ENCODE measurements at regions not wholly inside any gene's neighbourhood (a gene's known extent, or its start where the extent isn't known, plus 50 kb on each side); places are given as distances from the start of the nearest gene placed in this dataset.

- no peaks in the 10 kb centered on the region for H3K9me3 Mint-ChIP-seq (ENCODE audit: insufficient read depth)
- peaks cover 46% of the 10 kb centered on the region for H3K4me1 Mint-ChIP-seq
- intact Hi-C loops (cut with micrococcal nuclease) = loop anchor here (5.0 to 10.0 kb wide), 4 partner anchors 35 to 832 kb away; partner anchors contain the start of gene TRIB2
- no peak for ATAC-seq (ENCODE audit: low read depth)
- no peaks in the 10 kb centered on the region for H4K20me1 ChIP-seq (ENCODE audit: control insufficient read depth, insufficient read depth, low read length, poor library complexity, severe bottlenecking)
- H3K27me3 Mint-ChIP-seq = no peaks in the 10 kb centered on the region
- no peak overlapping the region for H3K4me3 Mint-ChIP-seq
- WGBS (ENCODE audit: insufficient coverage) = 92% methylated on average over 2 of the region's 2 CpGs
- no peak overlapping the region for H3K4me3 ChIP-seq (ENCODE audit: control extremely low read depth in 1 of 5, extremely low read depth in 1 of 5, insufficient read depth in 1 of 5, low read depth in 2 of 5, low read length in 4 of 5)
- TF ChIP-seq EZH2 (IDR thresholded peaks at IDR 0.05; ENCODE audit: borderline replicate concordance, insufficient read depth, low read depth, low read length, poor library complexity, severe bottlenecking) = no peak
- TF ChIP-seq, protein P1, sequence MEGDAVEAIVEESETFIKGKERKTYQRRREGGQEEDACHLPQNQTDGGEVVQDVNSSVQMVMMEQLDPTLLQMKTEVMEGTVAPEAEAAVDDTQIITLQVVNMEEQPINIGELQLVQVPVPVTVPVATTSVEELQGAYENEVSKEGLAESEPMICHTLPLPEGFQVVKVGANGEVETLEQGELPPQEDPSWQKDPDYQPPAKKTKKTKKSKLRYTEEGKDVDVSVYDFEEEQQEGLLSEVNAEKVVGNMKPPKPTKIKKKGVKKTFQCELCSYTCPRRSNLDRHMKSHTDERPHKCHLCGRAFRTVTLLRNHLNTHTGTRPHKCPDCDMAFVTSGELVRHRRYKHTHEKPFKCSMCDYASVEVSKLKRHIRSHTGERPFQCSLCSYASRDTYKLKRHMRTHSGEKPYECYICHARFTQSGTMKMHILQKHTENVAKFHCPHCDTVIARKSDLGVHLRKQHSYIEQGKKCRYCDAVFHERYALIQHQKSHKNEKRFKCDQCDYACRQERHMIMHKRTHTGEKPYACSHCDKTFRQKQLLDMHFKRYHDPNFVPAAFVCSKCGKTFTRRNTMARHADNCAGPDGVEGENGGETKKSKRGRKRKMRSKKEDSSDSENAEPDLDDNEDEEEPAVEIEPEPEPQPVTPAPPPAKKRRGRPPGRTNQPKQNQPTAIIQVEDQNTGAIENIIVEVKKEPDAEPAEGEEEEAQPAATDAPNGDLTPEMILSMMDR (IDR thresholded peaks at IDR 0.05) = no peak
- no peaks in the 10 kb centered on the region for H3K79me2 ChIP-seq (ENCODE audit: control insufficient read depth, insufficient read depth, low read length)
- H3K4me2 ChIP-seq (replicated peaks; ENCODE audit: low read depth, low read length, poor library complexity, severe bottlenecking) = peak overlapping the region; percentile 62
- H3K9me3 ChIP-seq (ENCODE audit: control extremely low read depth in 1 of 3, control insufficient read depth in 2 of 3, insufficient read depth in 1 of 3, low read length in 2 of 3) = no peaks in the 10 kb centered on the region
- ChIA-PET CTCF (no interaction called here), POLR2A (no interaction called here)
- H3K4me1 ChIP-seq (ENCODE audit: control insufficient read depth in 2 of 2, insufficient read depth in 2 of 2, low read length in 2 of 2) = peaks cover 39 to 41% of the 10 kb centered on the region in 2 donors
- no peak overlapping the region for H3K27ac Mint-ChIP-seq
- H2AFZ ChIP-seq (ENCODE audit: insufficient read depth, low read depth, low read length, poor library complexity, severe bottlenecking) = no peak overlapping the region
- no peaks in the 10 kb centered on the region for H3K36me3 ChIP-seq (replicated peaks in 1 of 2; ENCODE audit: control extremely low read depth in 1 of 2, control insufficient read depth in 1 of 2, extremely low read depth in 1 of 2, insufficient read depth in 2 of 2, low read length in 1 of 2)
- peak; percentile 8 for DNase-seq
- H3K27me3 ChIP-seq (replicated peaks in 1 of 4; ENCODE audit: control extremely low read depth in 1 of 4, control insufficient read depth in 3 of 4, insufficient read depth in 4 of 4, low read length in 3 of 4) = no peaks in the 10 kb centered on the region
- no peak overlapping the region for H3K9ac ChIP-seq (ENCODE audit: low read length)
- H3K27ac ChIP-seq (ENCODE audit: low read length in 2 of 2) = no peak overlapping the region
Observed at GRCh38 chr2:12587228-12587627, 129.5 kb upstream of the TRIB2 start.

GRCh38 chr2:12587729-12588522, 128.8 kb upstream of the TRIB2 start:
- Histone ChIP-seq H3K79me2 (ENCODE audit: control insufficient read depth, insufficient read depth, low read length) (no peaks in the 10 kb centered on the region), H3K9me3 (ENCODE audit: control extremely low read depth in 1 of 3, control insufficient read depth in 2 of 3, insufficient read depth in 1 of 3, low read length in 2 of 3) (no peaks in the 10 kb centered on the region), H2AFZ (ENCODE audit: insufficient read depth, low read depth, low read length, poor library complexity, severe bottlenecking) (no peak overlapping the region), H3K27ac (ENCODE audit: low read length in 2 of 2) (no peak overlapping the region), H3K4me2 (replicated peaks; ENCODE audit: low read depth, low read length, poor library complexity, severe bottlenecking) (peak overlapping the region; percentile 62), H3K9ac (ENCODE audit: low read length) (peak overlapping the region; percentile 35), H3K36me3 (replicated peaks in 1 of 2; ENCODE audit: control extremely low read depth in 1 of 2, control insufficient read depth in 1 of 2, extremely low read depth in 1 of 2, insufficient read depth in 2 of 2, low read length in 1 of 2) (no peaks in the 10 kb centered on the region), H3K4me1 (ENCODE audit: control insufficient read depth in 2 of 2, insufficient read depth in 2 of 2, low read length in 2 of 2) (peaks cover 39 to 41% of the 10 kb centered on the region in 2 donors), H3K27me3 (replicated peaks in 1 of 4; ENCODE audit: control extremely low read depth in 1 of 4, control insufficient read depth in 3 of 4, insufficient read depth in 4 of 4, low read length in 3 of 4) (no peaks in the 10 kb centered on the region), H3K4me3 (ENCODE audit: control extremely low read depth in 1 of 5, extremely low read depth in 1 of 5, insufficient read depth in 1 of 5, low read depth in 2 of 5, low read length in 4 of 5) (peak overlapping the region in 1 of 5 experiments; percentile 34), H4K20me1 (ENCODE audit: control insufficient read depth, insufficient read depth, low read length, poor library complexity, severe bottlenecking) (no peaks in the 10 kb centered on the region)
- ChIA-PET CTCF (no interaction called here), POLR2A (no interaction called here)
- Mint-ChIP-seq H3K4me1 (peaks cover 46% of the 10 kb centered on the region), H3K27me3 (no peaks in the 10 kb centered on the region), H3K4me3 (peak overlapping the region; percentile 46), H3K9me3 (ENCODE audit: insufficient read depth) (no peaks in the 10 kb centered on the region), H3K27ac (peak overlapping the region; percentile 75)
- DNase-seq = peak; percentile 86
- TF ChIP-seq, protein P1 (IDR thresholded peaks at IDR 0.05) = no peak
- peak; percentile 94 for ATAC-seq (ENCODE audit: low read depth)
- WGBS (ENCODE audit: insufficient coverage) = 78% methylated on average over 4 of the region's 4 CpGs
- intact Hi-C loops (cut with micrococcal nuclease) = loop anchor here (1.0 to 10.0 kb wide), 5 partner anchors 29 to 833 kb away; partner anchors contain the start of gene TRIB2

Data from B cell (primary cell).